NT2/D1 (cell line): ENCODE measurements at regions not wholly inside any gene's neighbourhood (a gene's known extent, or its start where the extent isn't known, plus 50 kb on each side); places are given as distances from the start of the nearest gene placed in this dataset.

Source experiments
- DNase-seq: peaks from one replicate; pipeline ENCODE4 v3.0.0-alpha.2; 2011; ENCODE audit warnings: low read depth, low spot score
- H3K27me3 ChIP-seq: 2 replicates; pipeline ENCODE4 v1.6.0; 2011; ENCODE audit warnings: mild to moderate bottlenecking; ENCODE audit not compliant: insufficient read length, insufficient read depth
- H3K36me3 ChIP-seq: 2 replicates; pipeline ENCODE4 v1.6.1; 2011; ENCODE audit warnings: mild to moderate bottlenecking, low read length, mixed read lengths; ENCODE audit not compliant: insufficient read depth, insufficient read length
- H3K4me1 ChIP-seq: 2 replicates; pipeline ENCODE4 v1.5.1; 2011; ENCODE audit not compliant: insufficient read depth, insufficient read length
- H3K4me3 ChIP-seq: 2 replicates; pipeline ENCODE4 v1.5.1; 2011; ENCODE audit warnings: low read depth; ENCODE audit not compliant: insufficient read length
- H3K9ac ChIP-seq: 2 replicates; pipeline ENCODE4 v1.6.0; 2011; ENCODE audit warnings: low read depth; ENCODE audit not compliant: insufficient read length
- H3K9me3 ChIP-seq: 2 replicates; pipeline ENCODE4 v1.5.1; 2011; ENCODE audit warnings: mild to moderate bottlenecking, low read length; ENCODE audit not compliant: insufficient read depth
- SUZ12 ChIP-seq: IDR thresholded peaks from 2 replicates; pipeline ENCODE4 v1.6.1; 2011; ENCODE audit not compliant: insufficient read length, insufficient read depth; ENCODE audit errors: extremely low read depth
- YY1 ChIP-seq: IDR thresholded peaks from 2 replicates; pipeline ENCODE4 v1.6.1; 2011; ENCODE audit not compliant: insufficient read length, insufficient read depth
- ZNF274 ChIP-seq: IDR thresholded peaks from 2 replicates; pipeline ENCODE4 v1.6.1; 2011; ENCODE audit warnings: mild to moderate bottlenecking, low read depth, low read length

- no peak overlapping the region for H3K9ac ChIP-seq
- H3K27me3 ChIP-seq: no peaks in the 10 kb centered on the region
- no peaks in the 10 kb centered on the region for H3K9me3 ChIP-seq
- no peaks in the 10 kb centered on the region for H3K36me3 ChIP-seq
- no peaks in the 10 kb centered on the region for H3K4me1 ChIP-seq
- DNase-seq: no peak
- no peak overlapping the region for H3K4me3 ChIP-seq
- TF ChIP-seq ZNF274 (no peak), SUZ12 (no peak), YY1 (no peak)
These were observed 287.3 kb upstream of the GBE1 start for GRCh38 chr3:82048711-82049110.

DNA sequence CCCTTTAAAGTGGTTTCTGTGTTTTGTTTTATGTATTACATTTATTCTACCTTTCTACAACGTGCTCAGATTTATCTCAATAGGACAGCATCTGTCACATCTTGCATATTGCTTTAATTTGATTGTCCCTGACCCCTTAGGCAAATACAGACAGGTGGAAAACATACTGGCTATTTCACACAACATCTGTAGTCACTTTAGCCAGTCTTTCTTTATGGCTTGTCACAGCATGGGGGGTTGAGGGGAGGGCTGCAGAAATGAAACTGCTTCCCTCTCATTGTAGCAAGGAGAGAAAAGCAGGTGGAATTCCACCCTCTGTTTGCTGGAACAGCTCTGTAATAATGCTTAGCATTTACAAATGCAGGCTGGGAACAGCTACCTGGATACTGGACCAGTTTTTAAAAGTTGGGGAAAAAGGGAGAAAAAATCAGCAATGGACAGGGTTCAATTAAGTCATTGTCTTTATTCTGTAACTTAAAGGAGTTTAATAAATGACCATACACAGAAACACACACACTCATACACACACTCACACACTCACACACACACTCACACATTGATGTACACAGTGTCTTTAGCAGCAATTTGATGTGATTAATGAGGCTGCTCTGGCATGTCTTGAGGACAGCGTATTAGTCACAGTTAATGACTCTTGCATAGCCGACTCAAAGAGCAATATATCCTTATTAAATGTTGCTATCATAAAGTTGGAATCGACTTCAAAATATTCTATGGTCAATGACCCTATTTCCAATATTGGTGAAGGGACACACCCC, 283.7 kb upstream of the GBE1 start:
- no peak for DNase-seq
- H3K4me1 ChIP-seq: no peaks in the 10 kb centered on the region

GRCh38 chr3:82038556-82038955, 277.1 kb upstream of the GBE1 start:
- Histone ChIP-seq H3K4me1 (no peaks in the 10 kb centered on the region), H3K27me3 (no peaks in the 10 kb centered on the region), H3K4me3 (no peak overlapping the region), H3K36me3 (no peaks in the 10 kb centered on the region), H3K9ac (no peak overlapping the region), H3K9me3 (no peaks in the 10 kb centered on the region)
- DNase-seq: no peak
- TF ChIP-seq YY1 (no peak), ZNF274 (no peak), SUZ12 (no peak)

More for the DNA sequence above, 283.7 kb upstream of the GBE1 start:
- no peaks in the 10 kb centered on the region for H3K36me3 ChIP-seq
- H3K9ac ChIP-seq: no peak overlapping the region
- TF ChIP-seq SUZ12 (no peak), ZNF274 (no peak), YY1 (no peak)
- H3K9me3 ChIP-seq: no peaks in the 10 kb centered on the region
- no peak overlapping the region for H3K4me3 ChIP-seq
- H3K27me3 ChIP-seq: no peaks in the 10 kb centered on the region

- Histone ChIP-seq H3K27me3 (no peaks in the 10 kb centered on the region), H3K9me3 (no peaks in the 10 kb centered on the region), H3K4me3 (no peak overlapping the region), H3K4me1 (no peaks in the 10 kb centered on the region), H3K9ac (no peak overlapping the region), H3K36me3 (no peaks in the 10 kb centered on the region)
- TF ChIP-seq ZNF274: no peak
- TF ChIP-seq SUZ12: no peak
- no peak for TF ChIP-seq YY1
- no peak for DNase-seq
These were observed 271.7 kb upstream of the GBE1 start for GRCh38 chr3:82033186-82033585.

DNA sequence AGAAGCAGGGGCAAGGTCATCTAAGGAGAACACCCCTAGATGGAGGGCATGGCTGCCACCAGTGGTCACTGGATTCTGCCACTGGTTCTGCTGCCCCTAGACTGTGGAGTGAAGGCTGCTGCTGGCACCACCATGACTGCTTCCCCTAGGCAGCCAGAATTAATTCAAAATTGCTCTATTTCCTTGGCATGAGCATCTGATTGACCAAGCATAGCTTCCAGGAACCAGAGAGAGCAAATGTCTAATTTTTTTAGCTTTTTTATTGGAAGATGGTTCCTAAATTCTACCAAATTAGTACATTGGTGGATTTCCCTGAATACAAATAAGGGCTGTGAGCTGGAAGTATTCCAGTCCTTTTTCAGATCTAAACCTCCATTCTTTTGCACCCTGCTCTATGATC, 270.2 kb upstream of the GBE1 start:
- Histone ChIP-seq H3K9ac (no peak overlapping the region), H3K36me3 (no peaks in the 10 kb centered on the region), H3K4me1 (no peaks in the 10 kb centered on the region), H3K4me3 (no peak overlapping the region), H3K27me3 (no peaks in the 10 kb centered on the region), H3K9me3 (no peaks in the 10 kb centered on the region)
- DNase-seq: no peak
- TF ChIP-seq ZNF274 (no peak), SUZ12 (no peak), YY1 (no peak)

GRCh38 chr3:82030916-82031315, 269.5 kb upstream of the GBE1 start:
- Histone ChIP-seq H3K4me3 (no peak overlapping the region), H3K9ac (no peak overlapping the region), H3K9me3 (no peaks in the 10 kb centered on the region), H3K4me1 (no peaks in the 10 kb centered on the region), H3K27me3 (no peaks in the 10 kb centered on the region), H3K36me3 (no peaks in the 10 kb centered on the region)
- no peak for DNase-seq
- no peak for TF ChIP-seq SUZ12
- no peak for TF ChIP-seq ZNF274
- no peak for TF ChIP-seq YY1

GRCh38 chr3:82022836-82023235, 261.4 kb upstream of the GBE1 start:
- H3K36me3 ChIP-seq: no peaks in the 10 kb centered on the region
- H3K9ac ChIP-seq: no peak overlapping the region
- no peaks in the 10 kb centered on the region for H3K27me3 ChIP-seq
- no peak overlapping the region for H3K4me3 ChIP-seq
- no peak for DNase-seq
- no peaks in the 10 kb centered on the region for H3K9me3 ChIP-seq
- TF ChIP-seq YY1: no peak
- H3K4me1 ChIP-seq: no peaks in the 10 kb centered on the region
